GM23338 (cell line): ENCODE measurements at regions not wholly inside any gene's neighbourhood (a gene's known extent, or its start where the extent isn't known, plus 50 kb on each side); places are given as distances from the start of the nearest gene placed in this dataset.

Source experiments
- CREB1 ChIP-seq: fragments of 250-450 bp; sonication (Bioruptor Pico); IDR thresholded peaks from 2 replicates; pipeline ENCODE4 v1.5.0; 2020; ENCODE audit warnings: low read depth, mild to moderate bottlenecking, moderate library complexity
- EZH2 ChIP-seq: fragments of 200-600 bp; sonication (generic); IDR thresholded peaks from one replicate; pipeline ENCODE4 v1.8.0; 2017; ENCODE audit warnings: antibody characterized with exemption, mild to moderate bottlenecking, low read depth; ENCODE audit not compliant: unreplicated experiment
- EZH2phosphoT487 ChIP-seq: fragments of 200-600 bp; sonication (generic); IDR thresholded peaks from one replicate; pipeline ENCODE4 v1.8.1; 2018; ENCODE audit warnings: antibody characterized with exemption; ENCODE audit not compliant: unreplicated experiment
- JUNB ChIP-seq: IDR thresholded peaks from one replicate; pipeline ENCODE4 v1.6.1; 2016; ENCODE audit warnings: antibody characterized with exemption; ENCODE audit not compliant: unreplicated experiment
- NANOG ChIP-seq: IDR thresholded peaks from 2 replicates; pipeline ENCODE4 v1.6.1; 2016; ENCODE audit warnings: antibody characterized with exemption, borderline replicate concordance
- POLR2AphosphoS5 ChIP-seq: IDR thresholded peaks from 2 replicates; pipeline ENCODE4 v1.6.1; 2016; ENCODE audit warnings: antibody characterized with exemption, low read depth
- TF ChIP-seq, protein P1 (sequence below), 2 experiments: fragments of 200-600 bp in 1 of 2; sonication (generic) in 1 of 2; conservative IDR thresholded peaks; 2 replicates each; pipeline versions ENCODE4 v1.5.1 to v1.6.1; 2016 to 2017; ENCODE audit warnings: antibody characterized with exemption in 2 of 2, low read depth in 2 of 2, mild to moderate bottlenecking in 2 of 2, moderate library complexity in 1 of 2
- TF ChIP-seq, protein P2 (sequence below): IDR thresholded peaks from one replicate; pipeline ENCODE4 v1.6.1; 2018; ENCODE audit warnings: antibody characterized with exemption; ENCODE audit not compliant: unreplicated experiment

DNA sequence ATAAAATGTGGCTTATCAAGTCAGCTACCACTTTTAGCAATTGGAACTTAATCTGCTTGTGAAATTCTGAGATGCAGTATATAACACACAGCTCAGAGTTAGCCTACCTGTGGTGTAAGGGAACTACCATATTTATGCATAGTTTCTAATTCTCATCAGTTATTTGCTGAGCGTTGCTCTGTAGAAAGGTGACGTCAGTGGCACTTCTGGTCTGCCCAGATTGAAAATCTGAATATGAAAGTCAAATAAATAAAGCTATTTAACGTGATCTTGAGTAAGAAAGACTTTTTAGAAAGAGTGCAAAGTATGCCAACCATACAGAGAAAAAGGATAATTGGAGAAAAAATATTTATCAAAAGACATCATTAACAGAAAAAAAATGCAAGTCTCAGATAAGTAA, 938.9 kb upstream of the NOVA1 start:
- TF ChIP-seq, protein P1, sequence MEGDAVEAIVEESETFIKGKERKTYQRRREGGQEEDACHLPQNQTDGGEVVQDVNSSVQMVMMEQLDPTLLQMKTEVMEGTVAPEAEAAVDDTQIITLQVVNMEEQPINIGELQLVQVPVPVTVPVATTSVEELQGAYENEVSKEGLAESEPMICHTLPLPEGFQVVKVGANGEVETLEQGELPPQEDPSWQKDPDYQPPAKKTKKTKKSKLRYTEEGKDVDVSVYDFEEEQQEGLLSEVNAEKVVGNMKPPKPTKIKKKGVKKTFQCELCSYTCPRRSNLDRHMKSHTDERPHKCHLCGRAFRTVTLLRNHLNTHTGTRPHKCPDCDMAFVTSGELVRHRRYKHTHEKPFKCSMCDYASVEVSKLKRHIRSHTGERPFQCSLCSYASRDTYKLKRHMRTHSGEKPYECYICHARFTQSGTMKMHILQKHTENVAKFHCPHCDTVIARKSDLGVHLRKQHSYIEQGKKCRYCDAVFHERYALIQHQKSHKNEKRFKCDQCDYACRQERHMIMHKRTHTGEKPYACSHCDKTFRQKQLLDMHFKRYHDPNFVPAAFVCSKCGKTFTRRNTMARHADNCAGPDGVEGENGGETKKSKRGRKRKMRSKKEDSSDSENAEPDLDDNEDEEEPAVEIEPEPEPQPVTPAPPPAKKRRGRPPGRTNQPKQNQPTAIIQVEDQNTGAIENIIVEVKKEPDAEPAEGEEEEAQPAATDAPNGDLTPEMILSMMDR (conservative IDR thresholded peaks at IDR 0.05; ENCODE audit: low read depth in 2 of 2) = no peak
- TF ChIP-seq POLR2AphosphoS5 (no peak), EZH2 (no peak), NANOG (no peak), JUNB (no peak), CREB1 (CRISPR knock-in tag) (no peak), EZH2phosphoT487 (no peak)
- TF ChIP-seq, protein P2, sequence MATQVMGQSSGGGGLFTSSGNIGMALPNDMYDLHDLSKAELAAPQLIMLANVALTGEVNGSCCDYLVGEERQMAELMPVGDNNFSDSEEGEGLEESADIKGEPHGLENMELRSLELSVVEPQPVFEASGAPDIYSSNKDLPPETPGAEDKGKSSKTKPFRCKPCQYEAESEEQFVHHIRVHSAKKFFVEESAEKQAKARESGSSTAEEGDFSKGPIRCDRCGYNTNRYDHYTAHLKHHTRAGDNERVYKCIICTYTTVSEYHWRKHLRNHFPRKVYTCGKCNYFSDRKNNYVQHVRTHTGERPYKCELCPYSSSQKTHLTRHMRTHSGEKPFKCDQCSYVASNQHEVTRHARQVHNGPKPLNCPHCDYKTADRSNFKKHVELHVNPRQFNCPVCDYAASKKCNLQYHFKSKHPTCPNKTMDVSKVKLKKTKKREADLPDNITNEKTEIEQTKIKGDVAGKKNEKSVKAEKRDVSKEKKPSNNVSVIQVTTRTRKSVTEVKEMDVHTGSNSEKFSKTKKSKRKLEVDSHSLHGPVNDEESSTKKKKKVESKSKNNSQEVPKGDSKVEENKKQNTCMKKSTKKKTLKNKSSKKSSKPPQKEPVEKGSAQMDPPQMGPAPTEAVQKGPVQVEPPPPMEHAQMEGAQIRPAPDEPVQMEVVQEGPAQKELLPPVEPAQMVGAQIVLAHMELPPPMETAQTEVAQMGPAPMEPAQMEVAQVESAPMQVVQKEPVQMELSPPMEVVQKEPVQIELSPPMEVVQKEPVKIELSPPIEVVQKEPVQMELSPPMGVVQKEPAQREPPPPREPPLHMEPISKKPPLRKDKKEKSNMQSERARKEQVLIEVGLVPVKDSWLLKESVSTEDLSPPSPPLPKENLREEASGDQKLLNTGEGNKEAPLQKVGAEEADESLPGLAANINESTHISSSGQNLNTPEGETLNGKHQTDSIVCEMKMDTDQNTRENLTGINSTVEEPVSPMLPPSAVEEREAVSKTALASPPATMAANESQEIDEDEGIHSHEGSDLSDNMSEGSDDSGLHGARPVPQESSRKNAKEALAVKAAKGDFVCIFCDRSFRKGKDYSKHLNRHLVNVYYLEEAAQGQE = no peak
